H9 (cell line): ENCODE measurements at regions not wholly inside any gene's neighbourhood (a gene's known extent, or its start where the extent isn't known, plus 50 kb on each side); places are given as distances from the start of the nearest gene placed in this dataset.

Experiments used
- DNase-seq: peaks from one replicate; pipeline ENCODE4 v3.0.0-alpha.2; 2017
- H2AFZ ChIP-seq: one replicate; pipeline ENCODE4 v1.6.1; 2013; ENCODE audit warnings: mild to moderate bottlenecking, low read length, control low read depth, moderate library complexity
- H2AK5ac ChIP-seq: 2 replicates; pipeline ENCODE4 v1.6.1; 2013; ENCODE audit warnings: low read length, control low read depth, mixed read lengths; ENCODE audit not compliant: insufficient read length
- H2BK120ac ChIP-seq: one replicate; pipeline ENCODE4 v1.6.1; 2013; ENCODE audit warnings: low read depth, mild to moderate bottlenecking, low read length, control low read depth, inconsistent platforms; ENCODE audit not compliant: poor library complexity, severe bottlenecking
- H2BK12ac ChIP-seq: 2 replicates; pipeline ENCODE4 v1.6.1; 2013; ENCODE audit warnings: low read length, control low read depth, mixed read lengths, low read depth; ENCODE audit not compliant: insufficient read length
- H2BK15ac ChIP-seq: 2 replicates; pipeline ENCODE4 v1.6.1; 2013; ENCODE audit warnings: low read depth, low read length, control low read depth
- H2BK20ac ChIP-seq: one replicate; pipeline ENCODE4 v1.6.1; 2013; ENCODE audit warnings: low read depth, mild to moderate bottlenecking, low read length, control low read depth, inconsistent platforms; ENCODE audit not compliant: poor library complexity, severe bottlenecking
- H2BK5ac ChIP-seq: 2 replicates; pipeline ENCODE4 v1.6.1; 2013; ENCODE audit warnings: low read length, control low read depth, mixed read lengths; ENCODE audit not compliant: insufficient read length
- H3K14ac ChIP-seq: 2 replicates; pipeline ENCODE4 v1.6.1; 2013; ENCODE audit warnings: low read length, control low read depth; ENCODE audit not compliant: insufficient read depth
- H3K18ac ChIP-seq: 2 replicates; pipeline ENCODE4 v1.6.1; 2013; ENCODE audit warnings: low read depth, mild to moderate bottlenecking, mixed read lengths, low read length, control low read depth; ENCODE audit not compliant: insufficient read length
- H3K23ac ChIP-seq: 2 replicates; pipeline ENCODE4 v1.6.1; 2013; ENCODE audit warnings: low read length, control low read depth, mixed read lengths, low read depth; ENCODE audit not compliant: insufficient read length
- H3K23me2 ChIP-seq: 2 replicates; pipeline ENCODE4 v1.6.1; 2013; ENCODE audit warnings: low read depth, mild to moderate bottlenecking, mixed read lengths, low read length, control low read depth; ENCODE audit not compliant: insufficient read length, poor library complexity, severe bottlenecking
- H3K27ac ChIP-seq: 2 replicates; pipeline ENCODE4 v1.5.1; 2013; ENCODE audit warnings: low read length, control low read depth, mixed read lengths, low read depth; ENCODE audit not compliant: insufficient read length
- H3K27me3 ChIP-seq: 2 replicates; pipeline ENCODE4 v1.6.1; 2013; ENCODE audit warnings: low read length, control low read depth, inconsistent platforms; ENCODE audit not compliant: insufficient read depth
- H3K4ac ChIP-seq: 2 replicates; pipeline ENCODE4 v1.6.1; 2013; ENCODE audit warnings: low read depth, mild to moderate bottlenecking, control low read depth, inconsistent platforms, low read length, moderate library complexity
- H3K4me1 ChIP-seq: 2 replicates; pipeline ENCODE4 v1.6.1; 2013; ENCODE audit warnings: low read length, control low read depth, inconsistent platforms; ENCODE audit not compliant: insufficient read depth
- H3K4me2 ChIP-seq: 2 replicates; pipeline ENCODE4 v1.6.1; 2013; ENCODE audit warnings: low read length, control low read depth, mixed read lengths; ENCODE audit not compliant: insufficient read length, insufficient read depth
- H3K56ac ChIP-seq: 2 replicates; pipeline ENCODE4 v1.6.1; 2013; ENCODE audit warnings: low read depth, mild to moderate bottlenecking, mixed read lengths, low read length, control low read depth; ENCODE audit not compliant: insufficient read length
- H3K79me1 ChIP-seq: 2 replicates; pipeline ENCODE4 v1.6.1; 2013; ENCODE audit warnings: low read depth, mild to moderate bottlenecking, moderate library complexity, low read length, control low read depth, inconsistent platforms; ENCODE audit not compliant: insufficient read depth, poor library complexity, severe bottlenecking
- H3K79me2 ChIP-seq: 2 replicates; pipeline ENCODE4 v1.6.1; 2013; ENCODE audit warnings: low read length, control low read depth, inconsistent platforms; ENCODE audit not compliant: insufficient read depth
- H3K9ac ChIP-seq: 2 replicates; pipeline ENCODE4 v1.6.1; 2013; ENCODE audit warnings: low read length, control low read depth, mixed read lengths; ENCODE audit not compliant: insufficient read length; ENCODE audit errors: extremely low read depth
- H3K9me3 ChIP-seq: one replicate; pipeline ENCODE4 v1.6.1; 2013; ENCODE audit warnings: low read depth, low read length, inconsistent platforms; ENCODE audit not compliant: control insufficient read depth
- H3T11ph ChIP-seq: one replicate; pipeline ENCODE4 v1.6.1; 2013; ENCODE audit warnings: mild to moderate bottlenecking, low read length, control low read depth, inconsistent platforms
- H4K20me1 ChIP-seq: one replicate; pipeline ENCODE4 v1.6.1; 2013; ENCODE audit not compliant: control insufficient read depth, insufficient read length, insufficient read depth
- H4K5ac ChIP-seq: 2 replicates; pipeline ENCODE4 v1.6.1; 2013; ENCODE audit warnings: low read depth, mild to moderate bottlenecking, mixed read lengths, low read length, control low read depth; ENCODE audit not compliant: insufficient read length
- H4K8ac ChIP-seq: replicated peaks from 2 replicates; pipeline ENCODE4 v1.6.1; 2013; ENCODE audit warnings: low read length, control low read depth, mixed read lengths, low read depth; ENCODE audit not compliant: insufficient read length
- H4K91ac ChIP-seq: 2 replicates; pipeline ENCODE4 v1.6.1; 2013; ENCODE audit warnings: low read depth, mild to moderate bottlenecking, moderate library complexity, mixed read lengths, low read length, control low read depth; ENCODE audit not compliant: insufficient read length
- H3K27ac Mint-ChIP-seq, 3 experiments: 2 replicates in 2 of 3; 3 replicates in 1 of 3; pipeline ENCODE4 v1.8.0; 2020 to 2021; ENCODE audit warnings: mixed read lengths in 3 of 3, mild to moderate bottlenecking in 1 of 3, moderate library complexity in 1 of 3
- H3K27me3 Mint-ChIP-seq: 2 replicates; pipeline ENCODE4 v1.8.0; 2021; ENCODE audit warnings: low read depth, mild to moderate bottlenecking, moderate library complexity, mixed read lengths
- H3K36me3 Mint-ChIP-seq, 3 experiments: 2 replicates in 2 of 3; 3 replicates in 1 of 3; pipeline ENCODE4 v1.8.0; 2020 to 2021; ENCODE audit warnings: low read depth in 3 of 3, mixed read lengths in 3 of 3; ENCODE audit not compliant: insufficient read depth in 1 of 3
- H3K4me1 Mint-ChIP-seq, 2 experiments: 2 replicates each; pipeline ENCODE4 v1.8.0; 2020; ENCODE audit warnings: mixed read lengths in 2 of 2
- H3K4me3 Mint-ChIP-seq, 2 experiments: 2 replicates in 1 of 2; 3 replicates in 1 of 2; pipeline ENCODE4 v1.8.0; 2020 to 2021; ENCODE audit warnings: mild to moderate bottlenecking in 2 of 2, mixed read lengths in 2 of 2, moderate library complexity in 1 of 2
- H3K9me3 Mint-ChIP-seq, 2 experiments: 2 replicates in 1 of 2; 3 replicates in 1 of 2; pipeline ENCODE4 v1.8.0; 2020; ENCODE audit warnings: mild to moderate bottlenecking in 2 of 2, mixed read lengths in 2 of 2, moderate library complexity in 1 of 2
- CTCF ChIP-seq: fragments of 200-600 bp; sonication (generic); conservative IDR thresholded peaks from 3 replicates; pipeline ENCODE4 v1.8.0; 2021; ENCODE audit warnings: antibody characterized with exemption, mild to moderate bottlenecking
- WGBS: extraction: QIAGEN DNeasy Blood & Tissue Kit; methylation state at CpG from one replicate; pipeline ENCODE4 v1.1.7; 2013; ENCODE audit warnings: missing lambda C conversion rate, low lambda C conversion rate, mixed read lengths; ENCODE audit not compliant: insufficient read length; ENCODE audit errors: extremely low coverage; 5-methylcytosine and 5-hydroxymethylcytosine counted together

DNA sequence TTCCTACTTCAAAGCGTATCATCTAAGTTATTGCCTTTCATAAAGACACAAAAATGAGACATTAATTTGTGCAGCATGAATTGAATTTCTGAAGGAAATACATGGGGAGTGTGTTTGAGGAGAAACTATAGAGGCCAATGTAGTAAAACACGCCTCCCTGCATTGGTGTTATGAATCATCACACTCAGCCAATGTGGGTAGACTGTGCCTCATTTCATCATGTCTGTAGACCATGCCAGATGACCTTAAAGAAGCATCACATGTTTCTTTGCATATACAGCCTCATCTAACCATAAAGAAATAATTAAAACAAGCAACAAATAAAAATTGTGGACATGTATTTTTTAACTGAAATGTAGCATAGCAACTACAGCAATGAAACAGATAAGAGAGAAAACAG lies 486.0 kb upstream of the ADAMTS9 start:
- Histone ChIP-seq H4K20me1 (no peaks in the 10 kb centered on the region), H3K4me2 (no peak overlapping the region), H2BK120ac (no peak overlapping the region), H2AK5ac (no peak overlapping the region), H4K91ac (no peak overlapping the region), H3K9ac (no peak overlapping the region), H3K79me1 (no peaks in the 10 kb centered on the region), H2AFZ (no peak overlapping the region), H2BK5ac (no peak overlapping the region), H4K5ac (no peak overlapping the region), H3K27me3 (no peaks in the 10 kb centered on the region), H4K8ac (no peak overlapping the region), H3T11ph (no peak overlapping the region), H3K14ac (no peak overlapping the region), H3K56ac (no peak overlapping the region), H3K23me2 (no peaks in the 10 kb centered on the region), H3K79me2 (no peaks in the 10 kb centered on the region), H3K18ac (no peak overlapping the region), H3K27ac (no peak overlapping the region), H2BK15ac (no peak overlapping the region), H3K4me1 (no peaks in the 10 kb centered on the region; the same call in 1 of the 2 replicates), H3K9me3 (no peaks in the 10 kb centered on the region), H2BK20ac (no peak overlapping the region), H2BK12ac (no peak overlapping the region), H3K23ac (no peak overlapping the region), H3K4ac (no peak overlapping the region)
- Mint-ChIP-seq H3K36me3 (no peaks in the 10 kb centered on the region), H3K9me3 (no peaks in the 10 kb centered on the region), H3K27me3 (no peaks in the 10 kb centered on the region; the same call in none of the 2 replicates), H3K4me1 (peaks cover 5% of the 10 kb centered on the region in 2 experiments), H3K4me3 (no peak overlapping the region), H3K27ac (no peak overlapping the region)
- WGBS, result no CpG with 5 or more reads among the region's 2 CpGs
- no peak for TF ChIP-seq CTCF
- no peak for DNase-seq
